Cardiac septum (tissue), 1 donor: ENCODE measurements at regions not wholly inside any gene's neighbourhood (a gene's known extent, or its start where the extent isn't known, plus 50 kb on each side); places are given as distances from the start of the nearest gene placed in this dataset.
"Not testable (repeated sequence)": the region's sequence is repeated elsewhere in the genome, so short reads cannot be mapped to it uniquely, and the experiment has no call there.

ENCODE experiments used
- DNase-seq: peaks from one replicate; pipeline ENCODE4 v3.0.0-alpha.2; 2020; ENCODE audit warnings: low spot score
- intact Hi-C: fragments of 100-400 bp; cut with DNase I; formaldehyde crosslinking; loops from one replicate; pipeline ENCODE4 v1.14.0; 2022
- donor health status: DM: no; HTN: no; CAD: no.

GRCh38 chr1:189315035-189315901, 1162.4 kb downstream of the BRINP3 start:
- DNase-seq: no peak
- intact Hi-C loops: no loop called here

DNA sequence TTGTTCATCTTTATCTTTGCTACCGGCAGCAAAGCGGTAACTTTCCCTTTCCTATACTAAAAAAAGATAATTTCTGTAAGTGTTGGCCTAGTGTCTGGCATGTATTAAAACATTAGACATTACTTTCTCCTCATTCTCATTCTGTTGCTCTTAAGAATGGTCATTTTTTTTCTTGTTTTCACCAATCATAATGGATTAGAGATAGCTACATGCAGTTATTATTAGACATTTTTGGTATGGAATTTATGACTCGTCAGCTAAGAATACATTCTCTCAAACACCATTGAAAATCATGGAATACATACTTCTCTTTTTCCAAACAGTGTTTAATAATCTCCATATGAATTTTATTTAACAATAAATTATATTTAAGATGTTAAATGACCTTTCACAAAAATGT, 1154.6 kb downstream of the BRINP3 start:
- DNase-seq: no peak
- intact Hi-C loops: no loop called here

DNA sequence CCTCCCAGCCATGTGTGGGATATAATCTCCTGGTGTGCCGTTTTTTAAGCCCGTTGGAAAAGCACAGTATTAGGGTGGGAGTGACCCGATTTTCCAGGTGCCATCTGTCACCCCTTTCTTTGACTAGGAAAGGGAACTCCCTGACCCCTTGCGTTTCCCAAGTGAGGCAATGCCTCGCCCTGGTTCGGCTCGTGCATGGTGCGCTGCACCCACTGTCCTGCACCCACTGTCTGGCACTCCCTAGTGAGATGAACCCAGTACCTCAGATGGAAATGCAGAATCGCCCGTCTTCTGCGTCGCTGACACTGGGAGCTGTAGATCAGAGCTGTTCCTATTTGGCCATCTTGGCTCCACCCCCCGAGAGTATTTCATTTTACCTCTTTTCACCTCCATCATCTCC, 1146.6 kb downstream of the BRINP3 start:
- intact Hi-C loops, DNase-seq: not testable (repeated sequence)

DNA sequence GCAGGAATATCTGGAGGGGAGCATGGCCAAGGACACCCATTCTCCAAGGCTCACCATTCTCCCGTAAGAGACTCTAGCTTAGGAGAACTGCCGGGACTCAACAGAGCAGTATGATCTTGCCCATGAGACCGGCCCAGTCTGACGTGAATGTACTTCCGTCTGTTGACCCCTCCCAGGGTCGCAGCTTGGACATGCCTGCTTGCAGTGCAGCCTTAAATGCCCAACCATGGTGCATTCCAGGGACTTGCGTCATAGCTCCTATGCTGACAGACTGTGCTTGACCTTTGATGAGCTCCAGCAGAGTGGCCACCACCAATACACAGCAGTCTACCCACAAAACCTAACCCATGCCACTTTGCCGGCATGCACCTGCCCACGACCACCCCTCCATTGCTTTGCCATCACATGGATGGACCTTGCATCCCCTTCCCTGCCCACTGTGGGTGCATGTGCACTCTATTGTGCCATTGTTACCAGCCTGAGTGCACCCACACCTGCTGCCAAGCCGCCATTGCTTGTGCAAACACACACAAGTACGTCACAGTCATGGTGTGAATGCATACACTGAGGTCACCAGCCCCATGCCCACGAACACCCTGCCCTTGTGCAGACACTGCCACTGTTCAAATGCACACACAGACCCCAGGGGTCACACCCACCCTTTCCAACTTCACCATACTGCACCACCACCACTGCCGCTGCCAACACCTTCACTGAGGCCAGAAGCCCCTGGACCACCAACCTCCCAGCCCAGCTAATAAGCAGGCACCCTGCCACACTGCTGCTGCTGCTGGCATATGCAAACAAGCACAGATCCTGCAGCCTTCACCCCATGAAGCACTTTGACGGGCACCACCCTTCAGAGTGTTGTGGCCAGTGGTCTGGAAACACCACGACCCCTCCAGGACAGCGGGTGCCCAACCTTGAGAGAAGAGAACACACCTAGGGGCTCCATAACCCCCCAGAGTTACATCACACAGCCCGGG, 1141.3 kb downstream of the BRINP3 start:
- intact Hi-C loops: no loop called here
- no peak for DNase-seq

DNA sequence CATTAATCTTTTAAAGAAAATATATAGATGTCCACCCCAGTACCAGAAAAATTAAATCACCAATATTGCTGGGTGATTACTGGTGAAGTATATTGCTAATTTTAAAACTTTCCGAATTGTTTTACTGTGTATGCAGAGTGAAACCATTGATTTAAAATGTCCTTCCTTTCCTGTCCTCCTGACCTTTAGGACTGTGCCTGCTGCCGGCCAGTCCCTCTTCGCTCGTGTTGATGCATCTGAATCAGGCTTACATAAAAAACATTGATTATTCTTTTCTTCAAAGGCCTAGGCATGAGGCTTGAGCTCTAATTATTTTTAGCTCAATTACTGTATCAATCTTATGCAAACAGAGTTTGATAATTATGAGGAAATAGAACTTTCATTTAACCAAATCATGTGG, 1128.1 kb downstream of the BRINP3 start:
- intact Hi-C loops: no loop called here
- DNase-seq: no peak

DNA sequence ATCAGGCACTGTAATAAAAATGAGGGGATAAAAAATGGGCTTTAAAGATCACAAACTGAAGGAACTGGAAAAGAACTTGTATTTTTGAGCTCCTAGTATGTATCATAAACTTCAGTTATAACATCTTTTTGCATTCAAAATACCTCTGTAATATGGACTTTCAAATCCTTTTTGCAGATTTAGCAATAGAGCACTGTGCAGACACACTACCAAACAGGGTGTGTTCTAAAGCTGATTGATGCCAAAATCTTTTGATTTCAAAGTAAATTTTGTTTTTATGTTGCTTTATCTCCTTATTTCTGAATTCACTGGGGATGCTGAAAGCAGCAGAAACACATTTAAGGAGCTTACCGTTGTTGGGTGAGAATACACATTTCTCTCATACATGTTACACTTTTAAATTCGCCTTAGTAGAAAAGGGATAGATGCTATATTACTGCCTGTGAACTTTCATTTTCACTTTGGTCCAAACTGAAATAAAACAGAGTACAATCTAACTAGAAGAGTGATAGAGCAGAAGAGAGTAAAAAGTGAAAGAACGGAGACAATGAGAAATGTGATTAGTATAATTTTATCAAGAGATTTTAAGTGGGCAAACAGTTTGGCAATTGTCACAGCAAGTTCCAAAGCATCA, 1126.6 kb downstream of the BRINP3 start:
- no peak for DNase-seq
- intact Hi-C loops: no loop called here

DNA sequence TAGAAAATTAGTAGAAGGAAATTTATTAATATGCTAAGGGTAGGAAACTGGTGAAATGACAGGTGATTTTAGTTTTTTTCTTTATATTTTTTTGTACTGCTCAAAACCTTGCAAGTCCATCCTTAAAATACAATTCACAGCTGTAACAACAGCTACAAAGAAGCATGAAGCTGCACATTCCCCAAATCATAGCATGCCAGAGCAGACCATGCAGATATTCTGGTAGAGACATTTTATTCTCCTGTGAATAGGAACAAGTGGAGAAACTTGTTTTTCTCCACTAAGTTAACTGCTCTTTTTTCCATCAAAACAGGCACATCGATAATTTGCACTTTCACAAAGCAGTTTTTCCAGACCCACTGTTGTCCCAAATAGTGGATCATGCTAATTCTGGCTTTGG, 1125.7 kb downstream of the BRINP3 start:
- no peak for DNase-seq
- intact Hi-C loops: no loop called here

GRCh38 chr1:189356206-189356605, 1121.5 kb downstream of the BRINP3 start:
- DNase-seq: no peak
- intact Hi-C loops: no loop called here

GRCh38 chr1:189357317-189357716, 1120.3 kb downstream of the BRINP3 start:
- intact Hi-C loops: no loop called here
- no peak for DNase-seq

- no peak for DNase-seq
- intact Hi-C loops: no loop called here
Observed at GRCh38 chr1:189369612-189370011, 1108.1 kb downstream of the BRINP3 start.

GRCh38 chr1:189374816-189375215, 1102.8 kb downstream of the BRINP3 start:
- DNase-seq: no peak

GRCh38 chr1:189405419-189405818, 1072.2 kb downstream of the BRINP3 start:
- intact Hi-C loops: no loop called here
- DNase-seq: no peak

More at GRCh38 chr1:189374816-189375215, 1102.8 kb downstream of the BRINP3 start:
- intact Hi-C loops: no loop called here

DNA sequence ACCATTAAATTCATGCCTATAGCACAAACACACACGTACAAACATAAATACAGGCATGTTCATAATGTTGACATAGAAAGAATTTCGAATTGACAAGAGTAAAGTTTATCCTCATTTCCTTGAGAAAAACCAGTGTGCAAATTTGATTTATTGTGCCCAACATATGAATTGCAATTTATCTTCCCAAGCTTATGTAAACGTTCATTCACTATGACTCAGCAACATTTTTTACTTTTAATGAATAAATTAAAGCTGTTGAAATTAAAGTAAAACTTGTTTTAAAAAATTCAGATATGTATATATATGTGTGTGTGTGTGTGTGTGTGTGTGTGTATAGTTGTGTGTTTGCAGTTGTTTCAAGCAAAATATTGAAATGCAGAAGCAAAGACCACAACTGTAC, 1067.9 kb downstream of the BRINP3 start:
- intact Hi-C loops: no loop called here
- DNase-seq: no peak

GRCh38 chr1:189424746-189425331, 1052.8 kb downstream of the BRINP3 start:
- intact Hi-C loops: no loop called here
- DNase-seq: no peak

GRCh38 chr1:189429610-189430009, 1048.1 kb downstream of the BRINP3 start:
- DNase-seq: no peak
- intact Hi-C loops: no loop called here

DNA sequence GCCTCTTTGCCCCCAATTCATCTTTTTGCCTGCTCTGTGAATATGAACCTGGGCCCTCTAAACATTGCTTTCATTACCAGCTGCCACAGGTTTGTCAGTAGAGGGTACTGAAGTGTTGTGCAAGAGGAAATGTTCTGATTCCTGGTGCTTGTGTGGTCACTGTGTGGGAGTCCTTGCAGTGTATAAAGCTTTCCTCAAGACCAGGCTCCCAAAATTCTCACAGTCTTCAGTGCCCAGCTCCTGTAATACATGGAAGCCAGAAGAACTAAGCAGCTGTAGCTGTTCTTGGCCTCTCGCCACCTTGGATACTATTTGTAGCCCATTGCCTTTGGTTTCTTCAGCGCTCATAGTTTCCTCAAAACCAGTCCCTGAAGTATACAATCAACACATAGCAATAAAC, 1046.2 kb downstream of the BRINP3 start:
- intact Hi-C loops: no loop called here

GRCh38 chr1:189432753-189433152, 1044.9 kb downstream of the BRINP3 start:
- DNase-seq: no peak
- intact Hi-C loops: no loop called here

More for the DNA sequence above, 1046.2 kb downstream of the BRINP3 start:
- DNase-seq: no peak

GRCh38 chr1:189434461-189434860, 1043.2 kb downstream of the BRINP3 start:
- intact Hi-C loops: no loop called here
- DNase-seq: no peak

DNA sequence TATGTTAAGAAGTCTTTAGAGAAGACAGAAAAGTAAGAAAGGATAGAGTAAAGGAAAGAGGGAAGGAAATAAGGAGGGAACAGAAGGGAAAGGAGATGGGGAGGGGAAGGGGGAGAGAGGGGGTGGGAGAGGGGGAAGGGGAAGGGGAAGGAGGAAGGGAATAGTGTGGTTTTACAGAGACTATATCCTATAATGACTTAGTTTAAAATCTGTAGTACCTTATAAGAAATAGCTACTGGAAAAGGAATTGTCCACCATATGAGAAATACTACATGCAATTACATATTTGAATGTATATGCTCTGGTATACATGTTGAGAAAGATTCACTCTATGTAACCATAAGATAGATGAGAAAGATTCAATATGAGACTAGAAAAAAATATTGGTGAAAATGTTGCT, 1042.3 kb downstream of the BRINP3 start:
- intact Hi-C loops: no loop called here
- DNase-seq: no peak

GRCh38 chr1:189438808-189439207, 1038.9 kb downstream of the BRINP3 start:
- no peak for DNase-seq
- intact Hi-C loops: no loop called here
